GM21447 (cell line): ENCODE measurements at regions not wholly inside any gene's neighbourhood (a gene's known extent, or its start where the extent isn't known, plus 50 kb on each side); places are given as distances from the start of the nearest gene placed in this dataset.

Experiments used
- ATAC-seq: cut with Tn5 transposase; IDR thresholded peaks from one replicate; pipeline ENCODE4 v1.9.1; 2021; ENCODE audit not compliant: unreplicated experiment

- ATAC-seq: no peak
These were observed 147.5 kb upstream of the PITX2 start for GRCh38 chr4:110770353-110770752.

- no peak for ATAC-seq
These were observed 155.6 kb upstream of the PITX2 start for GRCh38 chr4:110778521-110778920.

- no peak for ATAC-seq
These were observed 157.7 kb upstream of the PITX2 start for GRCh38 chr4:110780538-110780937.

- no peak for ATAC-seq
These were observed 159.1 kb upstream of the PITX2 start for GRCh38 chr4:110781944-110782343.

GRCh38 chr4:110787109-110787508 lies 164.2 kb upstream of the PITX2 start:
- no peak for ATAC-seq

- ATAC-seq: no peak
These were observed 164.8 kb upstream of the PITX2 start for GRCh38 chr4:110787707-110788106.

GRCh38 chr4:110788302-110788701 lies 165.4 kb upstream of the PITX2 start:
- no peak for ATAC-seq

- ATAC-seq: no peak
These were observed 169.2 kb upstream of the PITX2 start for GRCh38 chr4:110792036-110792435.

- ATAC-seq: no peak
These were observed 170.5 kb upstream of the PITX2 start for GRCh38 chr4:110793381-110793801.

GRCh38 chr4:110793890-110794554 lies 171.1 kb upstream of the PITX2 start:
- no peak for ATAC-seq

- ATAC-seq: no peak
These were observed 173.1 kb upstream of the PITX2 start for GRCh38 chr4:110795971-110796370.

- no peak for ATAC-seq
These were observed 174.6 kb upstream of the PITX2 start for GRCh38 chr4:110797486-110797885.

GRCh38 chr4:110798687-110799086 lies 175.8 kb upstream of the PITX2 start:
- ATAC-seq: no peak

- ATAC-seq: no peak
These were observed 176.3 kb upstream of the PITX2 start for GRCh38 chr4:110799211-110799610.

GRCh38 chr4:110801591-110801990 lies 178.7 kb upstream of the PITX2 start:
- no peak for ATAC-seq

- ATAC-seq: peak; percentile 88
These were observed 185.5 kb upstream of the PITX2 start for GRCh38 chr4:110808351-110808878.

- no peak for ATAC-seq
These were observed 193.1 kb upstream of the PITX2 start for GRCh38 chr4:110815950-110816349.

GRCh38 chr4:110816367-110816766 lies 193.5 kb upstream of the PITX2 start:
- no peak for ATAC-seq

GRCh38 chr4:110821186-110821585 lies 198.3 kb upstream of the PITX2 start:
- ATAC-seq: no peak

- no peak for ATAC-seq
These were observed 200.4 kb upstream of the PITX2 start for GRCh38 chr4:110823251-110823650.

GRCh38 chr4:110824344-110824743 lies 201.5 kb upstream of the PITX2 start:
- no peak for ATAC-seq

- ATAC-seq: no peak
These were observed 203.8 kb upstream of the PITX2 start for GRCh38 chr4:110826656-110827055.

GRCh38 chr4:110830461-110830860 lies 207.6 kb upstream of the PITX2 start:
- ATAC-seq: no peak
